BE2C (cell line): ENCODE measurements at regions not wholly inside any gene's neighbourhood (a gene's known extent, or its start where the extent isn't known, plus 50 kb on each side); places are given as distances from the start of the nearest gene placed in this dataset.

Experiments
- DNase-seq: peaks from one replicate; pipeline ENCODE4 v3.0.0-alpha.2; 2020
- H3K27me3 ChIP-seq: fragments of 250-450 bp; sonication (Bioruptor Pico); 2 replicates; pipeline ENCODE4 v1.5.1; 2020; ENCODE audit warnings: mild to moderate bottlenecking
- H3K36me3 ChIP-seq: fragments of 250-450 bp; sonication (Bioruptor Pico); 2 replicates; pipeline ENCODE4 v1.5.1; 2020; ENCODE audit warnings: mild to moderate bottlenecking
- H3K4me1 ChIP-seq: fragments of 250-450 bp; sonication (Bioruptor Pico); 2 replicates; pipeline ENCODE4 v1.5.1; 2020
- H3K4me3 ChIP-seq: 2 replicates; pipeline ENCODE4 v1.5.1; 2011; ENCODE audit warnings: low read depth, low read length
- H3K9me3 ChIP-seq: fragments of 250-450 bp; sonication (Bioruptor Pico); 2 replicates; pipeline ENCODE4 v1.5.1; 2020
- CTCF ChIP-seq: IDR thresholded peaks from 2 replicates; pipeline ENCODE4 v1.5.1; 2012; ENCODE audit warnings: mild to moderate bottlenecking, low read depth, low read length

GRCh38 chr3:113157408-113158030 lies 53.8 kb upstream of the BOC start:
- H3K36me3 ChIP-seq = no peaks in the 10 kb centered on the region
- no peak overlapping the region for H3K4me3 ChIP-seq
- H3K4me1 ChIP-seq = no peaks in the 10 kb centered on the region
- H3K9me3 ChIP-seq = no peaks in the 10 kb centered on the region
- no peaks in the 10 kb centered on the region for H3K27me3 ChIP-seq
- DNase-seq = no peak
- TF ChIP-seq CTCF = no peak

- DNase-seq = no peak
- Histone ChIP-seq H3K9me3 (no peaks in the 10 kb centered on the region), H3K4me1 (no peaks in the 10 kb centered on the region), H3K4me3 (no peak overlapping the region), H3K36me3 (no peaks in the 10 kb centered on the region), H3K27me3 (no peaks in the 10 kb centered on the region)
- no peak for TF ChIP-seq CTCF
These were observed 53.2 kb upstream of the BOC start for GRCh38 chr3:113158171-113158570.
